SK-N-SH (cell line): ENCODE measurements at regions not wholly inside any gene's neighbourhood (a gene's known extent, or its start where the extent isn't known, plus 50 kb on each side); places are given as distances from the start of the nearest gene placed in this dataset.

ENCODE experiments used
- EP300 ChIP-seq, 2 experiments: IDR thresholded peaks; 2 replicates each; pipeline versions ENCODE4 v1.4.0 to v1.6.1; 2012; ENCODE audit warnings: borderline replicate concordance in 1 of 2, low read depth in 1 of 2, low read length in 1 of 2
- GATA2 ChIP-seq: sonication (generic); formaldehyde crosslinking; IDR thresholded peaks from 2 replicates; pipeline ENCODE4 v1.5.0; 2020; ENCODE audit warnings: mild to moderate bottlenecking, missing genetic modification reagents
- POLR2AphosphoS5 ChIP-seq: IDR thresholded peaks from 2 replicates; pipeline ENCODE4 v1.6.1; 2012; ENCODE audit warnings: low read depth, low read length
- RAD21 ChIP-seq: IDR thresholded peaks from 2 replicates; pipeline ENCODE4 v1.6.1; 2012; ENCODE audit warnings: mild to moderate bottlenecking, low read length
- RCOR1 ChIP-seq: fragments of 150-350 bp; IDR thresholded peaks from 2 replicates; pipeline ENCODE4 v1.6.1; 2017; ENCODE audit warnings: antibody characterized with exemption, low read length
- SMC3 ChIP-seq: IDR thresholded peaks from 2 replicates; pipeline ENCODE4 v1.6.1; 2012; ENCODE audit warnings: low read depth, low read length, improper control_type of control experiment
- TAF1 ChIP-seq: IDR thresholded peaks from 2 replicates; pipeline ENCODE4 v1.6.1; 2012; ENCODE audit warnings: low read depth, mild to moderate bottlenecking, low read length, moderate library complexity, borderline replicate concordance
- TCF12 ChIP-seq: IDR thresholded peaks from 2 replicates; pipeline ENCODE4 v1.4.0; 2012
- TEAD4 ChIP-seq: IDR thresholded peaks from 2 replicates; pipeline ENCODE4 v1.4.0; 2012; ENCODE audit warnings: mild to moderate bottlenecking, borderline replicate concordance; ENCODE audit not compliant: insufficient read depth
- TF ChIP-seq, protein P1 (sequence below): fragments of 200-600 bp; sonication (generic); IDR thresholded peaks from 2 replicates; pipeline ENCODE4 v1.6.1; 2017; ENCODE audit warnings: antibody characterized with exemption, mild to moderate bottlenecking, moderate library complexity
- TF ChIP-seq, protein P2 (sequence below): IDR thresholded peaks from 2 replicates; pipeline ENCODE4 v1.6.1; 2012; ENCODE audit warnings: mild to moderate bottlenecking, low read depth, low read length, moderate library complexity
- TF ChIP-seq, protein P3 (sequence below): fragments of 150-350 bp; IDR thresholded peaks from 2 replicates; pipeline ENCODE4 v1.6.1; 2017; ENCODE audit warnings: antibody characterized with exemption, low read length, low read depth, borderline replicate concordance

DNA sequence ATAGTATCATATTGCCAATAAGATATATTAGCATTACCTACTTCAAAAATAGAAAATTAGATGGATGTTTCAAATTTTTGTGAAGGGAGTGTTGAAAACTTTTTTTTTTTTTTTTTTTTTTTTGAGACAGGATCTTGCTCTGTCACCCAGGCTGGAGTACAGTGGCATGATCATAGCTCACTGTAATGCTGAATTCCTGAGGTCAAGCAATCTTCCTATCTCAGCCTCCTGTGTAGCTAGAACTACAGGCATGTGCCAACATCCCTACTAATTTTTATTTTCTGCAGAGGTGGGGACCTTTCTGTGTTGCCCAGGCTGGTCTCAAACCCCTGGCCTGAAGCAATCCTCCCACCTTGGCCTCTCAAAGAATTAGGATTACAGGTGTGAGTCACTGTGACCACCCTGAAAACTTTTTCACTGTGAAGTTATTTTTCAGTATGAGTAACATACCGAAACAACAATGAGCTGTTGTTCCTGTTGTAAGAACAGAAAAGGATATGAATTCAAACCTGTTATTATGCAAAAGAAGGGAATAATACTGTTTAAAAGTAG is 266.9 kb downstream of the NEBL start:
- no peak for TF ChIP-seq SMC3
- TF ChIP-seq, protein P1, sequence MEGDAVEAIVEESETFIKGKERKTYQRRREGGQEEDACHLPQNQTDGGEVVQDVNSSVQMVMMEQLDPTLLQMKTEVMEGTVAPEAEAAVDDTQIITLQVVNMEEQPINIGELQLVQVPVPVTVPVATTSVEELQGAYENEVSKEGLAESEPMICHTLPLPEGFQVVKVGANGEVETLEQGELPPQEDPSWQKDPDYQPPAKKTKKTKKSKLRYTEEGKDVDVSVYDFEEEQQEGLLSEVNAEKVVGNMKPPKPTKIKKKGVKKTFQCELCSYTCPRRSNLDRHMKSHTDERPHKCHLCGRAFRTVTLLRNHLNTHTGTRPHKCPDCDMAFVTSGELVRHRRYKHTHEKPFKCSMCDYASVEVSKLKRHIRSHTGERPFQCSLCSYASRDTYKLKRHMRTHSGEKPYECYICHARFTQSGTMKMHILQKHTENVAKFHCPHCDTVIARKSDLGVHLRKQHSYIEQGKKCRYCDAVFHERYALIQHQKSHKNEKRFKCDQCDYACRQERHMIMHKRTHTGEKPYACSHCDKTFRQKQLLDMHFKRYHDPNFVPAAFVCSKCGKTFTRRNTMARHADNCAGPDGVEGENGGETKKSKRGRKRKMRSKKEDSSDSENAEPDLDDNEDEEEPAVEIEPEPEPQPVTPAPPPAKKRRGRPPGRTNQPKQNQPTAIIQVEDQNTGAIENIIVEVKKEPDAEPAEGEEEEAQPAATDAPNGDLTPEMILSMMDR, result no peak
- TF ChIP-seq GATA2 (CRISPR knock-in tag), result no peak
- TF ChIP-seq, protein P2, sequence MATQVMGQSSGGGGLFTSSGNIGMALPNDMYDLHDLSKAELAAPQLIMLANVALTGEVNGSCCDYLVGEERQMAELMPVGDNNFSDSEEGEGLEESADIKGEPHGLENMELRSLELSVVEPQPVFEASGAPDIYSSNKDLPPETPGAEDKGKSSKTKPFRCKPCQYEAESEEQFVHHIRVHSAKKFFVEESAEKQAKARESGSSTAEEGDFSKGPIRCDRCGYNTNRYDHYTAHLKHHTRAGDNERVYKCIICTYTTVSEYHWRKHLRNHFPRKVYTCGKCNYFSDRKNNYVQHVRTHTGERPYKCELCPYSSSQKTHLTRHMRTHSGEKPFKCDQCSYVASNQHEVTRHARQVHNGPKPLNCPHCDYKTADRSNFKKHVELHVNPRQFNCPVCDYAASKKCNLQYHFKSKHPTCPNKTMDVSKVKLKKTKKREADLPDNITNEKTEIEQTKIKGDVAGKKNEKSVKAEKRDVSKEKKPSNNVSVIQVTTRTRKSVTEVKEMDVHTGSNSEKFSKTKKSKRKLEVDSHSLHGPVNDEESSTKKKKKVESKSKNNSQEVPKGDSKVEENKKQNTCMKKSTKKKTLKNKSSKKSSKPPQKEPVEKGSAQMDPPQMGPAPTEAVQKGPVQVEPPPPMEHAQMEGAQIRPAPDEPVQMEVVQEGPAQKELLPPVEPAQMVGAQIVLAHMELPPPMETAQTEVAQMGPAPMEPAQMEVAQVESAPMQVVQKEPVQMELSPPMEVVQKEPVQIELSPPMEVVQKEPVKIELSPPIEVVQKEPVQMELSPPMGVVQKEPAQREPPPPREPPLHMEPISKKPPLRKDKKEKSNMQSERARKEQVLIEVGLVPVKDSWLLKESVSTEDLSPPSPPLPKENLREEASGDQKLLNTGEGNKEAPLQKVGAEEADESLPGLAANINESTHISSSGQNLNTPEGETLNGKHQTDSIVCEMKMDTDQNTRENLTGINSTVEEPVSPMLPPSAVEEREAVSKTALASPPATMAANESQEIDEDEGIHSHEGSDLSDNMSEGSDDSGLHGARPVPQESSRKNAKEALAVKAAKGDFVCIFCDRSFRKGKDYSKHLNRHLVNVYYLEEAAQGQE, result no peak
- no peak for TF ChIP-seq RAD21
- TF ChIP-seq POLR2AphosphoS5, result no peak
- no peak for TF ChIP-seq TEAD4
- no peak for TF ChIP-seq TCF12
- TF ChIP-seq EP300 (IDR thresholded peaks at IDR 0.05; ENCODE audit: borderline replicate concordance in 1 of 2, low read depth in 1 of 2, low read length in 1 of 2), result no peak
- TF ChIP-seq TAF1, result no peak
- no peak for TF ChIP-seq RCOR1
- TF ChIP-seq, protein P3, sequence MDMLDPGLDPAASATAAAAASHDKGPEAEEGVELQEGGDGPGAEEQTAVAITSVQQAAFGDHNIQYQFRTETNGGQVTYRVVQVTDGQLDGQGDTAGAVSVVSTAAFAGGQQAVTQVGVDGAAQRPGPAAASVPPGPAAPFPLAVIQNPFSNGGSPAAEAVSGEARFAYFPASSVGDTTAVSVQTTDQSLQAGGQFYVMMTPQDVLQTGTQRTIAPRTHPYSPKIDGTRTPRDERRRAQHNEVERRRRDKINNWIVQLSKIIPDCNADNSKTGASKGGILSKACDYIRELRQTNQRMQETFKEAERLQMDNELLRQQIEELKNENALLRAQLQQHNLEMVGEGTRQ, result no peak
